ENCODE measurements at regions not wholly inside any gene's neighbourhood (a gene's known extent, or its start where the extent isn't known, plus 50 kb on each side); places are given as distances from the start of the nearest gene placed in this dataset.

GRCh38 chr6:141576751-141577150, 556.0 kb upstream of the GJE1 start:
- no peak for TF ChIP-seq CTCF (IDR thresholded peaks at IDR 0.05)
- TF ChIP-seq POLR2A (IDR thresholded peaks at IDR 0.05), result no peak
- Histone ChIP-seq H3K4me1 (no peaks in the 10 kb centered on the region), H3K36me3 (ENCODE audit: low read depth, missing control alignments) (no peaks in the 10 kb centered on the region), H3K27ac (no peak overlapping the region), H3K4me3 (no peak overlapping the region), H3K9me3 (no peaks in the 10 kb centered on the region), H3K27me3 (no peaks in the 10 kb centered on the region)
- intact Hi-C loops (cut with DNase I; ENCODE audit: low total_unique reads), result no loop called here
- DNase-seq, result no peak

GRCh38 chr6:141562851-141563763, 569.6 kb upstream of the GJE1 start:
- H3K27me3 ChIP-seq, result no peaks in the 10 kb centered on the region
- DNase-seq, result peak; percentile 79
- intact Hi-C loops (cut with DNase I; ENCODE audit: low total_unique reads), result no loop called here
- WGBS, 2 donors, result 16 to 21% methylated on average over 11 of the region's 11 CpGs
- peak overlapping the region in 1 of 2 donors; percentile 78 for H3K27ac ChIP-seq
- H3K4me3 ChIP-seq, result peak overlapping the region; percentile 4 to 36
- no peaks in the 10 kb centered on the region for H3K4me1 ChIP-seq
- TF ChIP-seq CTCF (IDR thresholded peaks at IDR 0.05) (peak; percentile 76 to 87 (median 85)), POLR2A (IDR thresholded peaks at IDR 0.05) (no peak)
- no peaks in the 10 kb centered on the region for H3K9me3 ChIP-seq
- H3K36me3 ChIP-seq (ENCODE audit: low read depth, missing control alignments), result no peaks in the 10 kb centered on the region

- Histone ChIP-seq H3K27me3 (no peaks in the 10 kb centered on the region), H3K4me3 (peak overlapping the region; percentile 4 to 36), H3K36me3 (ENCODE audit: low read depth, missing control alignments) (no peaks in the 10 kb centered on the region), H3K4me1 (no peaks in the 10 kb centered on the region), H3K27ac (peak overlapping the region in 1 of 2 donors; percentile 78), H3K9me3 (no peaks in the 10 kb centered on the region)
- intact Hi-C loops (cut with DNase I; ENCODE audit: low total_unique reads), result no loop called here
- TF ChIP-seq POLR2A (IDR thresholded peaks at IDR 0.05) (no peak), CTCF (IDR thresholded peaks at IDR 0.05) (peak in 1 of 3 experiments; percentile 2)
- DNase-seq, result peak; percentile 25
- WGBS, 2 donors, result 11 to 28% methylated on average over 14 to 15 of the region's 15 CpGs
These were observed 570.4 kb upstream of the GJE1 start for GRCh38 chr6:141562186-141562811.

GRCh38 chr6:141561154-141561553, 571.6 kb upstream of the GJE1 start:
- intact Hi-C loops (cut with DNase I; ENCODE audit: low total_unique reads), result no loop called here
- TF ChIP-seq CTCF (IDR thresholded peaks at IDR 0.05) (no peak), POLR2A (IDR thresholded peaks at IDR 0.05) (no peak)
- 68 to 78% methylated on average over 3 of the region's 3 CpGs for WGBS, 2 donors
- Histone ChIP-seq H3K36me3 (ENCODE audit: low read depth, missing control alignments) (no peaks in the 10 kb centered on the region), H3K27me3 (no peaks in the 10 kb centered on the region), H3K4me1 (no peaks in the 10 kb centered on the region), H3K4me3 (no peak overlapping the region), H3K27ac (no peak overlapping the region), H3K9me3 (no peaks in the 10 kb centered on the region)
- no peak for DNase-seq
